Activated naive CD4-positive, alpha-beta T cell treated with anti-CD3 and anti-CD28 coated beads for 36 hours (primary cell): ENCODE measurements at regions not wholly inside any gene's neighbourhood (a gene's known extent, or its start where the extent isn't known, plus 50 kb on each side); places are given as distances from the start of the nearest gene placed in this dataset.
"Not testable (repeated sequence)": the region's sequence is repeated elsewhere in the genome, so short reads cannot be mapped to it uniquely, and the experiment has no call there.

Experiments used
- CTCF ChIA-PET: fragments of 350-600 bp; sonication (Branson Sonifier 250); formaldehyde crosslinking; loops from one replicate; lab custom pipeline; 2021; ENCODE audit warnings: antibody characterized with exemption; lab: Charles Lee
- DNase-seq: peaks from one replicate; pipeline ENCODE4 v3.0.0-alpha.2; 2020
- H3K27ac Mint-ChIP-seq: one replicate; pipeline ENCODE4 v1.8.0; 2021; ENCODE audit warnings: mild to moderate bottlenecking, mixed read lengths
- H3K27me3 Mint-ChIP-seq: one replicate; pipeline ENCODE4 v1.8.0; 2021; ENCODE audit warnings: low read depth, mixed read lengths
- H3K36me3 Mint-ChIP-seq: one replicate; pipeline ENCODE4 v1.8.0; 2021; ENCODE audit warnings: low read depth, mixed read lengths
- H3K4me1 Mint-ChIP-seq: one replicate; pipeline ENCODE4 v1.8.0; 2021; ENCODE audit warnings: low read depth, mixed read lengths
- H3K4me3 Mint-ChIP-seq: one replicate; pipeline ENCODE4 v1.8.0; 2021; ENCODE audit warnings: mild to moderate bottlenecking, moderate library complexity, mixed read lengths
- H3K9me3 Mint-ChIP-seq: one replicate; pipeline ENCODE4 v1.8.0; 2021; ENCODE audit warnings: mixed read lengths
- intact Hi-C: fragments of 100-400 bp; cut with micrococcal nuclease; formaldehyde crosslinking; loops from one replicate; pipeline ENCODE4 v1.15.1; 2023

GRCh38 chr4:30122711-30123110 is 597.5 kb upstream of the PCDH7 start:
- Mint-ChIP-seq H3K27me3 (no peaks in the 10 kb centered on the region), H3K36me3 (no peaks in the 10 kb centered on the region), H3K4me3 (no peak overlapping the region), H3K27ac (no peak overlapping the region), H3K4me1 (no peaks in the 10 kb centered on the region), H3K9me3 (peaks cover 5% of the 10 kb centered on the region)
- CTCF ChIA-PET = no interaction called here
- intact Hi-C loops = no loop called here
- no peak for DNase-seq

GRCh38 chr4:30124621-30125020 is 595.5 kb upstream of the PCDH7 start:
- H3K4me3 Mint-ChIP-seq, H3K9me3 Mint-ChIP-seq, DNase-seq, CTCF ChIA-PET, H3K27ac Mint-ChIP-seq, H3K4me1 Mint-ChIP-seq, H3K36me3 Mint-ChIP-seq, intact Hi-C loops, H3K27me3 Mint-ChIP-seq: not testable (repeated sequence)

- H3K36me3 Mint-ChIP-seq = no peaks in the 10 kb centered on the region
- no peak overlapping the region for H3K27ac Mint-ChIP-seq
- no peaks in the 10 kb centered on the region for H3K4me1 Mint-ChIP-seq
- CTCF ChIA-PET = no interaction called here
- H3K27me3 Mint-ChIP-seq = no peaks in the 10 kb centered on the region
- no peak for DNase-seq
- intact Hi-C loops = no loop called here
- H3K9me3 Mint-ChIP-seq = peaks cover 1% of the 10 kb centered on the region
- H3K4me3 Mint-ChIP-seq = no peak overlapping the region
Observed at GRCh38 chr4:30125868-30126267, 594.3 kb upstream of the PCDH7 start.

GRCh38 chr4:30126351-30126750 is 593.8 kb upstream of the PCDH7 start:
- Mint-ChIP-seq H3K36me3 (no peaks in the 10 kb centered on the region), H3K27ac (no peak overlapping the region), H3K27me3 (no peaks in the 10 kb centered on the region), H3K4me3 (no peak overlapping the region), H3K4me1 (no peaks in the 10 kb centered on the region), H3K9me3 (peaks cover 1% of the 10 kb centered on the region)
- intact Hi-C loops = no loop called here
- no peak for DNase-seq
- CTCF ChIA-PET = no interaction called here

GRCh38 chr4:30148828-30149227 is 571.3 kb upstream of the PCDH7 start:
- H3K9me3 Mint-ChIP-seq = peaks cover 12% of the 10 kb centered on the region
- H3K27me3 Mint-ChIP-seq, H3K27ac Mint-ChIP-seq, H3K36me3 Mint-ChIP-seq, H3K4me1 Mint-ChIP-seq, DNase-seq, H3K4me3 Mint-ChIP-seq, intact Hi-C loops: not testable (repeated sequence)
- CTCF ChIA-PET = interaction anchor here (1.0 kb wide), 1 partner anchor 482 kb away, joined by 3 read pairs; no protein-coding TSS in a partner anchor

- H3K36me3 Mint-ChIP-seq, H3K4me3 Mint-ChIP-seq, intact Hi-C loops, H3K27ac Mint-ChIP-seq, H3K27me3 Mint-ChIP-seq, DNase-seq, CTCF ChIA-PET, H3K4me1 Mint-ChIP-seq: not testable (repeated sequence)
- peaks cover 14% of the 10 kb centered on the region for H3K9me3 Mint-ChIP-seq
Observed at GRCh38 chr4:30149539-30149938, 570.6 kb upstream of the PCDH7 start.

GRCh38 chr4:30153427-30153826 is 566.7 kb upstream of the PCDH7 start:
- H3K27ac Mint-ChIP-seq = no peak overlapping the region
- CTCF ChIA-PET = interaction anchor here (0.6 kb wide), 1 partner anchor 161 kb away, joined by 3 read pairs; no protein-coding TSS in a partner anchor
- intact Hi-C loops = no loop called here
- H3K4me3 Mint-ChIP-seq = no peak overlapping the region
- H3K36me3 Mint-ChIP-seq = no peaks in the 10 kb centered on the region
- H3K4me1 Mint-ChIP-seq = no peaks in the 10 kb centered on the region
- no peaks in the 10 kb centered on the region for H3K27me3 Mint-ChIP-seq
- no peak for DNase-seq
- H3K9me3 Mint-ChIP-seq = peaks cover 16% of the 10 kb centered on the region

GRCh38 chr4:30160140-30160539 is 560.0 kb upstream of the PCDH7 start:
- Mint-ChIP-seq H3K4me3 (no peak overlapping the region), H3K27me3 (no peaks in the 10 kb centered on the region), H3K9me3 (peaks cover 7% of the 10 kb centered on the region), H3K36me3 (no peaks in the 10 kb centered on the region), H3K27ac (no peak overlapping the region), H3K4me1 (no peaks in the 10 kb centered on the region)
- intact Hi-C loops = no loop called here
- CTCF ChIA-PET = no interaction called here
- no peak for DNase-seq

- Mint-ChIP-seq H3K4me1 (no peaks in the 10 kb centered on the region), H3K4me3 (no peak overlapping the region), H3K36me3 (no peaks in the 10 kb centered on the region), H3K27ac (no peak overlapping the region), H3K27me3 (no peaks in the 10 kb centered on the region), H3K9me3 (no peaks in the 10 kb centered on the region)
- DNase-seq = no peak
- CTCF ChIA-PET = no interaction called here
- intact Hi-C loops = no loop called here
Observed at GRCh38 chr4:30172416-30172815, 547.8 kb upstream of the PCDH7 start.

GRCh38 chr4:30181512-30181911 is 538.7 kb upstream of the PCDH7 start:
- H3K27ac Mint-ChIP-seq = no peak overlapping the region
- DNase-seq = no peak
- H3K4me3 Mint-ChIP-seq = no peak overlapping the region
- H3K27me3 Mint-ChIP-seq = no peaks in the 10 kb centered on the region
- H3K4me1 Mint-ChIP-seq = no peaks in the 10 kb centered on the region
- intact Hi-C loops = no loop called here
- H3K9me3 Mint-ChIP-seq = peaks cover 5% of the 10 kb centered on the region
- no peaks in the 10 kb centered on the region for H3K36me3 Mint-ChIP-seq
- CTCF ChIA-PET = no interaction called here

- Mint-ChIP-seq H3K27me3 (no peaks in the 10 kb centered on the region), H3K4me3 (no peak overlapping the region), H3K4me1 (no peaks in the 10 kb centered on the region), H3K27ac (no peak overlapping the region), H3K9me3 (peaks cover 5% of the 10 kb centered on the region), H3K36me3 (no peaks in the 10 kb centered on the region)
- CTCF ChIA-PET = no interaction called here
- intact Hi-C loops = no loop called here
- DNase-seq = no peak
Observed at GRCh38 chr4:30181918-30182317, 538.3 kb upstream of the PCDH7 start.

- Mint-ChIP-seq H3K9me3 (peaks cover 5% of the 10 kb centered on the region), H3K4me3 (no peak overlapping the region), H3K27me3 (no peaks in the 10 kb centered on the region), H3K36me3 (no peaks in the 10 kb centered on the region), H3K27ac (no peak overlapping the region), H3K4me1 (no peaks in the 10 kb centered on the region)
- DNase-seq = no peak
- intact Hi-C loops = no loop called here
- CTCF ChIA-PET = no interaction called here
Observed at GRCh38 chr4:30182786-30183185, 537.4 kb upstream of the PCDH7 start.

- Mint-ChIP-seq H3K9me3 (peaks cover 5% of the 10 kb centered on the region), H3K4me3 (no peak overlapping the region), H3K36me3 (no peaks in the 10 kb centered on the region), H3K27me3 (no peaks in the 10 kb centered on the region), H3K27ac (no peak overlapping the region), H3K4me1 (no peaks in the 10 kb centered on the region)
- intact Hi-C loops = no loop called here
- CTCF ChIA-PET = no interaction called here
- no peak for DNase-seq
Observed at GRCh38 chr4:30191902-30192301, 528.3 kb upstream of the PCDH7 start.

- Mint-ChIP-seq H3K36me3 (no peaks in the 10 kb centered on the region), H3K27ac (no peak overlapping the region), H3K4me3 (no peak overlapping the region), H3K9me3 (peaks cover 13% of the 10 kb centered on the region), H3K27me3 (no peaks in the 10 kb centered on the region), H3K4me1 (no peaks in the 10 kb centered on the region)
- intact Hi-C loops = no loop called here
- DNase-seq = no peak
- CTCF ChIA-PET = no interaction called here
Observed at GRCh38 chr4:30207389-30207788, 512.8 kb upstream of the PCDH7 start.
